ENCODE measurements at regions not wholly inside any gene's neighbourhood (a gene's known extent, or its start where the extent isn't known, plus 50 kb on each side); places are given as distances from the start of the nearest gene placed in this dataset.
"Not testable (repeated sequence)": the region's sequence is repeated elsewhere in the genome, so short reads cannot be mapped to it uniquely, and the experiment has no call there.

DNA sequence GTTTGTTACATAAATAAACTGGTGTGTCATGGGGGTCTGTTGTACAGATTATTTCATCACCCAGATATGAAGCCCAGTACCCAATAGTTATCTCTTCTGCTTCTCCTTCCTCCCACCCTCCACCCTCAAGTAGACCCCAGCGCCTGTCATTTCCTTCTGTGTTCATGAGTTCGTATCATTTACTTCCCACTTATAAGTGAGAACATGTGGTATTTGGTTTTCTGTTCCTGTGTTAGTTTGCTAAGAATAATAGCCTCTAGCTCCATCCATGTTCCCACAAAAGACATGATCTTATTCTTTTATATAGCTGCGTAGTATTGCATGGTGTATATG lies 185.4 kb downstream of the PSMG1 start:
- TF ChIP-seq POLR2A (IDR thresholded peaks at IDR 0.05): not testable (repeated sequence)
- TF ChIP-seq, protein P1, sequence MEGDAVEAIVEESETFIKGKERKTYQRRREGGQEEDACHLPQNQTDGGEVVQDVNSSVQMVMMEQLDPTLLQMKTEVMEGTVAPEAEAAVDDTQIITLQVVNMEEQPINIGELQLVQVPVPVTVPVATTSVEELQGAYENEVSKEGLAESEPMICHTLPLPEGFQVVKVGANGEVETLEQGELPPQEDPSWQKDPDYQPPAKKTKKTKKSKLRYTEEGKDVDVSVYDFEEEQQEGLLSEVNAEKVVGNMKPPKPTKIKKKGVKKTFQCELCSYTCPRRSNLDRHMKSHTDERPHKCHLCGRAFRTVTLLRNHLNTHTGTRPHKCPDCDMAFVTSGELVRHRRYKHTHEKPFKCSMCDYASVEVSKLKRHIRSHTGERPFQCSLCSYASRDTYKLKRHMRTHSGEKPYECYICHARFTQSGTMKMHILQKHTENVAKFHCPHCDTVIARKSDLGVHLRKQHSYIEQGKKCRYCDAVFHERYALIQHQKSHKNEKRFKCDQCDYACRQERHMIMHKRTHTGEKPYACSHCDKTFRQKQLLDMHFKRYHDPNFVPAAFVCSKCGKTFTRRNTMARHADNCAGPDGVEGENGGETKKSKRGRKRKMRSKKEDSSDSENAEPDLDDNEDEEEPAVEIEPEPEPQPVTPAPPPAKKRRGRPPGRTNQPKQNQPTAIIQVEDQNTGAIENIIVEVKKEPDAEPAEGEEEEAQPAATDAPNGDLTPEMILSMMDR (IDR thresholded peaks at IDR 0.05): not testable (repeated sequence)

All from body of pancreas (tissue), 4 donors.